B cell (primary cell): ENCODE measurements at regions not wholly inside any gene's neighbourhood (a gene's known extent, or its start where the extent isn't known, plus 50 kb on each side); places are given as distances from the start of the nearest gene placed in this dataset.

Source experiments
- CTCF ChIP-seq: fragments of 200-600 bp; IDR thresholded peaks from one replicate; pipeline ENCODE4 v1.8.0; 2022; ENCODE audit warnings: antibody characterized with exemption, mild to moderate bottlenecking
- EZH2 ChIP-seq: IDR thresholded peaks from 2 replicates; pipeline ENCODE4 v1.6.1; 2012; ENCODE audit warnings: borderline replicate concordance, low read depth, mild to moderate bottlenecking, moderate library complexity, low read length; ENCODE audit not compliant: insufficient read depth, poor library complexity, severe bottlenecking

GRCh38 chrX:22662776-22663175, 337.0 kb upstream of the DDX53 start:
- no peak for TF ChIP-seq CTCF
- TF ChIP-seq EZH2, result no peak
